Mesenchymal stem cell (in vitro differentiated cells and primary cell): ENCODE measurements at regions not wholly inside any gene's neighbourhood (a gene's known extent, or its start where the extent isn't known, plus 50 kb on each side); places are given as distances from the start of the nearest gene placed in this dataset.

Experiments
- DNase-seq: peaks from one replicate; pipeline ENCODE4 v3.0.0-alpha.2; 2013
- H2AFZ ChIP-seq: one replicate; pipeline ENCODE4 v1.6.1; 2013; ENCODE audit warnings: low read depth, mild to moderate bottlenecking, control low read depth, inconsistent platforms, low read length, moderate library complexity
- H2AK5ac ChIP-seq: 2 replicates; pipeline ENCODE4 v1.6.1; 2013; ENCODE audit warnings: low read length, moderate library complexity, mild to moderate bottlenecking, inconsistent platforms; ENCODE audit not compliant: severe bottlenecking
- H2BK120ac ChIP-seq: one replicate; pipeline ENCODE4 v1.6.1; 2013; ENCODE audit warnings: low read depth, mild to moderate bottlenecking, inconsistent platforms, low read length, moderate library complexity
- H2BK12ac ChIP-seq, 2 experiments: one replicate each; pipeline ENCODE4 v1.6.1; 2013; ENCODE audit warnings: inconsistent platforms in 2 of 2, low read length in 2 of 2, mild to moderate bottlenecking in 2 of 2, moderate library complexity in 2 of 2, control low read depth in 1 of 2
- H2BK15ac ChIP-seq: one replicate; pipeline ENCODE4 v1.6.1; 2013; ENCODE audit warnings: mild to moderate bottlenecking, low read depth, inconsistent platforms; ENCODE audit not compliant: poor library complexity, severe bottlenecking
- H2BK5ac ChIP-seq: 2 replicates; pipeline ENCODE4 v1.6.1; 2013; ENCODE audit warnings: low read depth, mild to moderate bottlenecking, low read length, control low read depth, inconsistent platforms; ENCODE audit not compliant: poor library complexity, severe bottlenecking
- H3K14ac ChIP-seq, 2 experiments: one replicate each; pipeline ENCODE4 v1.6.1; 2013; ENCODE audit warnings: inconsistent platforms in 2 of 2, low read length in 2 of 2, control low read depth in 1 of 2, mild to moderate bottlenecking in 1 of 2, moderate library complexity in 1 of 2
- H3K18ac ChIP-seq, 2 experiments: one replicate each; pipeline ENCODE4 v1.6.1; 2013; ENCODE audit warnings: inconsistent platforms in 2 of 2, low read length in 2 of 2, control low read depth in 1 of 2, low read depth in 1 of 2, mild to moderate bottlenecking in 1 of 2
- H3K23ac ChIP-seq, 2 experiments: one replicate each; pipeline ENCODE4 v1.6.1; 2013; ENCODE audit warnings: inconsistent platforms in 2 of 2, low read length in 2 of 2, mild to moderate bottlenecking in 2 of 2, moderate library complexity in 2 of 2, control low read depth in 1 of 2
- H3K27ac ChIP-seq: 2 replicates; pipeline ENCODE4 v1.5.1; 2013; ENCODE audit warnings: mild to moderate bottlenecking, moderate library complexity, low read length, control low read depth, inconsistent platforms; ENCODE audit not compliant: poor library complexity, severe bottlenecking
- H3K27me3 ChIP-seq, 2 experiments: 2 replicates each; pipeline versions ENCODE4 v1.6.1 to v1.7.0; 2013; ENCODE audit warnings: low read length in 2 of 2, mild to moderate bottlenecking in 2 of 2, moderate library complexity in 2 of 2, control low read depth in 1 of 2, inconsistent platforms in 1 of 2; ENCODE audit not compliant: control insufficient read depth in 1 of 2, insufficient read depth in 1 of 2
- H3K36me3 ChIP-seq, 2 experiments: 2 replicates each; pipeline versions ENCODE4 v1.6.1 to v1.7.0; 2013; ENCODE audit warnings: low read length in 2 of 2, control low read depth in 1 of 2, inconsistent platforms in 1 of 2, low read depth in 1 of 2, mild to moderate bottlenecking in 1 of 2; ENCODE audit not compliant: insufficient read depth in 2 of 2, control insufficient read depth in 1 of 2
- H3K4ac ChIP-seq, 2 experiments: one replicate each; pipeline ENCODE4 v1.6.1; 2013; ENCODE audit warnings: inconsistent platforms in 2 of 2, low read length in 2 of 2, mild to moderate bottlenecking in 2 of 2, moderate library complexity in 2 of 2, control low read depth in 1 of 2, low read depth in 1 of 2
- H3K4me1 ChIP-seq: 2 replicates; pipeline ENCODE4 v1.6.1; 2013; ENCODE audit warnings: low read depth, low read length, control low read depth; ENCODE audit not compliant: control insufficient read depth, insufficient read depth
- H3K4me2 ChIP-seq: 2 replicates; pipeline ENCODE4 v1.6.1; 2013; ENCODE audit warnings: low read length, mild to moderate bottlenecking, inconsistent platforms; ENCODE audit not compliant: poor library complexity, severe bottlenecking
- H3K4me3 ChIP-seq, 2 experiments: 2 replicates each; pipeline versions ENCODE4 v1.5.1 to v1.7.0; 2013; ENCODE audit warnings: low read length in 2 of 2, mild to moderate bottlenecking in 2 of 2, control low read depth in 1 of 2, low read depth in 1 of 2; ENCODE audit not compliant: insufficient read depth in 1 of 2
- H3K79me1 ChIP-seq: replicated peaks from 2 replicates; pipeline ENCODE4 v1.6.1; 2013; ENCODE audit warnings: mild to moderate bottlenecking, control low read depth, low read length, inconsistent platforms; ENCODE audit not compliant: poor library complexity, severe bottlenecking
- H3K9ac ChIP-seq: 2 replicates; pipeline ENCODE4 v1.7.0; 2013; ENCODE audit warnings: mild to moderate bottlenecking, low read length, moderate library complexity
- H3K9me3 ChIP-seq: 2 replicates; pipeline ENCODE4 v1.7.0; 2013; ENCODE audit warnings: mild to moderate bottlenecking, low read length; ENCODE audit not compliant: control insufficient read depth
- H4K8ac ChIP-seq: one replicate; pipeline ENCODE4 v1.6.1; 2013; ENCODE audit warnings: inconsistent platforms, mild to moderate bottlenecking, low read length, moderate library complexity
- H4K91ac ChIP-seq: one replicate; pipeline ENCODE4 v1.6.1; 2013; ENCODE audit warnings: mild to moderate bottlenecking, low read length, inconsistent platforms
- WGBS: methylation state at CpG from one replicate; pipeline ENCODE4 v1.1.7; 2013; ENCODE audit warnings: mixed read lengths; 5-methylcytosine and 5-hydroxymethylcytosine counted together

GRCh38 chr14:54294802-54295201 is 102.0 kb upstream of the CDKN3 start:
- no peak overlapping the region for H3K4ac ChIP-seq
- H3K23ac ChIP-seq, result no peak overlapping the region
- H3K9ac ChIP-seq, result no peak overlapping the region
- H2BK120ac ChIP-seq, result no peak overlapping the region
- no peak overlapping the region for H4K91ac ChIP-seq
- DNase-seq, result no peak
- no peak overlapping the region for H2BK12ac ChIP-seq
- H4K8ac ChIP-seq, result no peak overlapping the region
- H3K14ac ChIP-seq, result no peak overlapping the region
- H3K27me3 ChIP-seq, result peaks cover 0 to 75% of the 10 kb centered on the region in 2 experiments
- H3K18ac ChIP-seq, result no peak overlapping the region
- H2BK15ac ChIP-seq, result no peak overlapping the region
- no peak overlapping the region for H3K4me2 ChIP-seq
- 100% methylated on average over 2 of the region's 3 CpGs for WGBS
- no peak overlapping the region for H2BK5ac ChIP-seq
- no peaks in the 10 kb centered on the region for H3K36me3 ChIP-seq
- peaks cover 5% of the 10 kb centered on the region for H3K9me3 ChIP-seq
- no peaks in the 10 kb centered on the region for H3K79me1 ChIP-seq
- H3K27ac ChIP-seq, result no peak overlapping the region
- H2AFZ ChIP-seq, result no peak overlapping the region
- H3K4me1 ChIP-seq, result peaks cover 3% of the 10 kb centered on the region
- no peak overlapping the region for H2AK5ac ChIP-seq
- no peak overlapping the region for H3K4me3 ChIP-seq

- Histone ChIP-seq H3K79me1 (no peaks in the 10 kb centered on the region), H2BK15ac (no peak overlapping the region), H4K91ac (no peak overlapping the region), H3K4me3 (no peak overlapping the region), H3K9ac (no peak overlapping the region), H3K27me3 (peaks cover 0 to 86% of the 10 kb centered on the region in 2 experiments), H3K14ac (no peak overlapping the region), H2BK12ac (no peak overlapping the region), H2BK5ac (no peak overlapping the region), H3K23ac (no peak overlapping the region), H3K4me2 (no peak overlapping the region), H2BK120ac (no peak overlapping the region), H4K8ac (no peak overlapping the region), H3K4me1 (no peaks in the 10 kb centered on the region), H3K27ac (no peak overlapping the region), H2AFZ (no peak overlapping the region), H3K4ac (no peak overlapping the region), H2AK5ac (no peak overlapping the region), H3K36me3 (no peaks in the 10 kb centered on the region), H3K18ac (no peak overlapping the region), H3K9me3 (peaks cover 2% of the 10 kb centered on the region)
- 76% methylated on average over 13 of the region's 16 CpGs for WGBS
- no peak for DNase-seq
These were observed 97.1 kb upstream of the CDKN3 start for GRCh38 chr14:54299410-54300363.

- Histone ChIP-seq H2BK5ac (no peak overlapping the region), H3K36me3 (no peaks in the 10 kb centered on the region), H4K8ac (no peak overlapping the region), H3K9ac (no peak overlapping the region), H2AK5ac (no peak overlapping the region), H4K91ac (no peak overlapping the region), H3K9me3 (no peaks in the 10 kb centered on the region), H3K4ac (no peak overlapping the region), H3K27ac (no peak overlapping the region), H3K4me2 (no peak overlapping the region), H2BK120ac (no peak overlapping the region), H2BK15ac (no peak overlapping the region), H3K14ac (no peak overlapping the region), H2BK12ac (no peak overlapping the region), H3K23ac (no peak overlapping the region), H3K79me1 (no peaks in the 10 kb centered on the region), H3K4me1 (no peaks in the 10 kb centered on the region), H3K27me3 (peaks cover 0 to 88% of the 10 kb centered on the region in 2 experiments), H3K18ac (no peak overlapping the region), H2AFZ (no peak overlapping the region), H3K4me3 (no peak overlapping the region)
- DNase-seq, result no peak
- 94% methylated on average over 2 of the region's 2 CpGs for WGBS
These were observed 95.9 kb upstream of the CDKN3 start for GRCh38 chr14:54300881-54301280.

GRCh38 chr14:54301359-54301758 is 95.4 kb upstream of the CDKN3 start:
- no peak overlapping the region for H2BK120ac ChIP-seq
- H2AFZ ChIP-seq, result no peak overlapping the region
- H4K8ac ChIP-seq, result no peak overlapping the region
- no peak overlapping the region for H2AK5ac ChIP-seq
- no peaks in the 10 kb centered on the region for H3K79me1 ChIP-seq
- H2BK12ac ChIP-seq, result no peak overlapping the region
- no peaks in the 10 kb centered on the region for H3K4me1 ChIP-seq
- H3K23ac ChIP-seq, result no peak overlapping the region
- no peak overlapping the region for H3K9ac ChIP-seq
- peaks cover 0 to 88% of the 10 kb centered on the region in 2 experiments for H3K27me3 ChIP-seq
- no peak overlapping the region for H2BK15ac ChIP-seq
- no peak overlapping the region for H3K18ac ChIP-seq
- H3K14ac ChIP-seq, result no peak overlapping the region
- H4K91ac ChIP-seq, result no peak overlapping the region
- DNase-seq, result no peak
- WGBS, result 86% methylated on average over 7 of the region's 7 CpGs
- no peaks in the 10 kb centered on the region for H3K36me3 ChIP-seq
- no peak overlapping the region for H3K27ac ChIP-seq
- H3K9me3 ChIP-seq, result no peaks in the 10 kb centered on the region
- no peak overlapping the region for H3K4me2 ChIP-seq
- H3K4me3 ChIP-seq, result no peak overlapping the region
- H2BK5ac ChIP-seq, result no peak overlapping the region
- no peak overlapping the region for H3K4ac ChIP-seq
